ENCODE measurements at regions not wholly inside any gene's neighbourhood (a gene's known extent, or its start where the extent isn't known, plus 50 kb on each side); places are given as distances from the start of the nearest gene placed in this dataset.

DNA sequence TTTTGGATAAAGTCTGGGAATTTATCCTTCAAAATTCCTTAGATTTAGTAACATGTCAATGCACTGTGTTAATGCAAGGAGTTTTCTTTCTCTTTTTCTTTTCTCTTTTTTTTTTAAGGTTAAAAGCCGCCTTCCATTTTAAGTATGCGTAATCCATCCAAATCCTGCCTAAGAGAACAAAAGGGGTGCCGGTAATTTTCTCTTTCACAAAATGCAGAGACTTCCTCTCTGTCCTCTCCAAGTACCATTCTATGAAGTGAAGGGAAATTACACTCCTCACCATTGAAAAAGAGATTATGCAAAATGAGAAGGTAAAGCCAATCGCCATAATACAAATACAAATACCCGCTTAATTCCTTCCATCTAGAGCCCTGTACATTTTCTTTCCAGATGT lies 273.8 kb downstream of the BLID start:
- TF ChIP-seq EZH2 (IDR thresholded peaks at IDR 0.05; ENCODE audit: borderline replicate concordance): no peak
- TF ChIP-seq, protein P1, sequence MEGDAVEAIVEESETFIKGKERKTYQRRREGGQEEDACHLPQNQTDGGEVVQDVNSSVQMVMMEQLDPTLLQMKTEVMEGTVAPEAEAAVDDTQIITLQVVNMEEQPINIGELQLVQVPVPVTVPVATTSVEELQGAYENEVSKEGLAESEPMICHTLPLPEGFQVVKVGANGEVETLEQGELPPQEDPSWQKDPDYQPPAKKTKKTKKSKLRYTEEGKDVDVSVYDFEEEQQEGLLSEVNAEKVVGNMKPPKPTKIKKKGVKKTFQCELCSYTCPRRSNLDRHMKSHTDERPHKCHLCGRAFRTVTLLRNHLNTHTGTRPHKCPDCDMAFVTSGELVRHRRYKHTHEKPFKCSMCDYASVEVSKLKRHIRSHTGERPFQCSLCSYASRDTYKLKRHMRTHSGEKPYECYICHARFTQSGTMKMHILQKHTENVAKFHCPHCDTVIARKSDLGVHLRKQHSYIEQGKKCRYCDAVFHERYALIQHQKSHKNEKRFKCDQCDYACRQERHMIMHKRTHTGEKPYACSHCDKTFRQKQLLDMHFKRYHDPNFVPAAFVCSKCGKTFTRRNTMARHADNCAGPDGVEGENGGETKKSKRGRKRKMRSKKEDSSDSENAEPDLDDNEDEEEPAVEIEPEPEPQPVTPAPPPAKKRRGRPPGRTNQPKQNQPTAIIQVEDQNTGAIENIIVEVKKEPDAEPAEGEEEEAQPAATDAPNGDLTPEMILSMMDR (IDR thresholded peaks at IDR 0.05; ENCODE audit: poor library complexity): no peak

All from hepatocyte (in vitro differentiated cells).